ENCODE measurements at regions not wholly inside any gene's neighbourhood (a gene's known extent, or its start where the extent isn't known, plus 50 kb on each side); places are given as distances from the start of the nearest gene placed in this dataset.

GRCh38 chr9:746661-747434 lies 94.6 kb upstream of the DMRT1 start:
- peaks cover 13 to 24% of the 10 kb centered on the region in 2 experiments for H3K36me3 ChIP-seq (replicated peaks in 1 of 2; ENCODE audit: control insufficient read depth in 1 of 2, insufficient read depth in 2 of 2, low read length in 1 of 2)
- H4K20me1 ChIP-seq (ENCODE audit: insufficient read depth): no peaks in the 10 kb centered on the region
- no peaks in the 10 kb centered on the region for H3K27me3 ChIP-seq (ENCODE audit: insufficient read depth)
- no peak overlapping the region for H2AFZ ChIP-seq (ENCODE audit: low read depth)
- H3K4me3 ChIP-seq (ENCODE audit: low read depth in 2 of 2, low read length in 1 of 2): no peak overlapping the region
- no peak for DNase-seq
- 27% methylated on average over 7 of the region's 7 CpGs for WGBS (ENCODE audit: low lambda C conversion rate)
- H3K4me2 ChIP-seq: no peak overlapping the region
- H3F3A ChIP-seq (replicated peaks; ENCODE audit: insufficient read depth): peaks cover 17% of the 10 kb centered on the region
- no peak overlapping the region for H3K27ac ChIP-seq (ENCODE audit: low read depth in 2 of 2, low read length in 1 of 2)
- no peaks in the 10 kb centered on the region for H3K9me3 ChIP-seq
- TF ChIP-seq RCOR1 (IDR thresholded peaks at IDR 0.05; ENCODE audit: low read length): no peak
- no peak for TF ChIP-seq MEF2A (IDR thresholded peaks at IDR 0.05; ENCODE audit: borderline replicate concordance, low read depth)
- TF ChIP-seq YY1 (IDR thresholded peaks at IDR 0.05; ENCODE audit: low read depth): no peak
- TF ChIP-seq, protein P1, sequence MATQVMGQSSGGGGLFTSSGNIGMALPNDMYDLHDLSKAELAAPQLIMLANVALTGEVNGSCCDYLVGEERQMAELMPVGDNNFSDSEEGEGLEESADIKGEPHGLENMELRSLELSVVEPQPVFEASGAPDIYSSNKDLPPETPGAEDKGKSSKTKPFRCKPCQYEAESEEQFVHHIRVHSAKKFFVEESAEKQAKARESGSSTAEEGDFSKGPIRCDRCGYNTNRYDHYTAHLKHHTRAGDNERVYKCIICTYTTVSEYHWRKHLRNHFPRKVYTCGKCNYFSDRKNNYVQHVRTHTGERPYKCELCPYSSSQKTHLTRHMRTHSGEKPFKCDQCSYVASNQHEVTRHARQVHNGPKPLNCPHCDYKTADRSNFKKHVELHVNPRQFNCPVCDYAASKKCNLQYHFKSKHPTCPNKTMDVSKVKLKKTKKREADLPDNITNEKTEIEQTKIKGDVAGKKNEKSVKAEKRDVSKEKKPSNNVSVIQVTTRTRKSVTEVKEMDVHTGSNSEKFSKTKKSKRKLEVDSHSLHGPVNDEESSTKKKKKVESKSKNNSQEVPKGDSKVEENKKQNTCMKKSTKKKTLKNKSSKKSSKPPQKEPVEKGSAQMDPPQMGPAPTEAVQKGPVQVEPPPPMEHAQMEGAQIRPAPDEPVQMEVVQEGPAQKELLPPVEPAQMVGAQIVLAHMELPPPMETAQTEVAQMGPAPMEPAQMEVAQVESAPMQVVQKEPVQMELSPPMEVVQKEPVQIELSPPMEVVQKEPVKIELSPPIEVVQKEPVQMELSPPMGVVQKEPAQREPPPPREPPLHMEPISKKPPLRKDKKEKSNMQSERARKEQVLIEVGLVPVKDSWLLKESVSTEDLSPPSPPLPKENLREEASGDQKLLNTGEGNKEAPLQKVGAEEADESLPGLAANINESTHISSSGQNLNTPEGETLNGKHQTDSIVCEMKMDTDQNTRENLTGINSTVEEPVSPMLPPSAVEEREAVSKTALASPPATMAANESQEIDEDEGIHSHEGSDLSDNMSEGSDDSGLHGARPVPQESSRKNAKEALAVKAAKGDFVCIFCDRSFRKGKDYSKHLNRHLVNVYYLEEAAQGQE (IDR thresholded peaks at IDR 0.05; ENCODE audit: low read depth, low read length): no peak
- no peak for TF ChIP-seq RXRA (IDR thresholded peaks at IDR 0.05; ENCODE audit: borderline replicate concordance, low read depth)
- TF ChIP-seq NRF1 (IDR thresholded peaks at IDR 0.05; ENCODE audit: low read depth, low read length): no peak
- no peak for TF ChIP-seq PBX3 (IDR thresholded peaks at IDR 0.05)
- TF ChIP-seq GABPA (IDR thresholded peaks at IDR 0.05; ENCODE audit: low read depth): no peak
- no peak for TF ChIP-seq MXI1 (IDR thresholded peaks at IDR 0.05; ENCODE audit: low read depth, low read length)
- no peak for TF ChIP-seq RAD21 (IDR thresholded peaks at IDR 0.05; ENCODE audit: low read length)
- TF ChIP-seq, protein P2, sequence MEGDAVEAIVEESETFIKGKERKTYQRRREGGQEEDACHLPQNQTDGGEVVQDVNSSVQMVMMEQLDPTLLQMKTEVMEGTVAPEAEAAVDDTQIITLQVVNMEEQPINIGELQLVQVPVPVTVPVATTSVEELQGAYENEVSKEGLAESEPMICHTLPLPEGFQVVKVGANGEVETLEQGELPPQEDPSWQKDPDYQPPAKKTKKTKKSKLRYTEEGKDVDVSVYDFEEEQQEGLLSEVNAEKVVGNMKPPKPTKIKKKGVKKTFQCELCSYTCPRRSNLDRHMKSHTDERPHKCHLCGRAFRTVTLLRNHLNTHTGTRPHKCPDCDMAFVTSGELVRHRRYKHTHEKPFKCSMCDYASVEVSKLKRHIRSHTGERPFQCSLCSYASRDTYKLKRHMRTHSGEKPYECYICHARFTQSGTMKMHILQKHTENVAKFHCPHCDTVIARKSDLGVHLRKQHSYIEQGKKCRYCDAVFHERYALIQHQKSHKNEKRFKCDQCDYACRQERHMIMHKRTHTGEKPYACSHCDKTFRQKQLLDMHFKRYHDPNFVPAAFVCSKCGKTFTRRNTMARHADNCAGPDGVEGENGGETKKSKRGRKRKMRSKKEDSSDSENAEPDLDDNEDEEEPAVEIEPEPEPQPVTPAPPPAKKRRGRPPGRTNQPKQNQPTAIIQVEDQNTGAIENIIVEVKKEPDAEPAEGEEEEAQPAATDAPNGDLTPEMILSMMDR (IDR thresholded peaks at IDR 0.05): no peak
- TF ChIP-seq FOSL2 (IDR thresholded peaks at IDR 0.05; ENCODE audit: borderline replicate concordance, low read depth): no peak
- no peak for TF ChIP-seq EP300 (IDR thresholded peaks at IDR 0.05; ENCODE audit: borderline replicate concordance in 1 of 2, low read depth in 1 of 2, low read length in 1 of 2)
- no peak for TF ChIP-seq NFIC (IDR thresholded peaks at IDR 0.05; ENCODE audit: borderline replicate concordance)
- CTCF ChIA-PET: no interaction called here
- peaks cover 0 to 10% of the 10 kb centered on the region in 2 experiments; a peak in 1 of 4 replicates for H3K4me1 ChIP-seq (ENCODE audit: control insufficient read depth in 1 of 2, insufficient read depth in 2 of 2, low read depth in 1 of 2, low read length in 1 of 2)
- POLR2A ChIA-PET: no interaction called here
- no peaks in the 10 kb centered on the region; the same call in 1 of the 2 replicates for H3K79me2 ChIP-seq (ENCODE audit: insufficient read depth)
- H3K9ac ChIP-seq: no peak overlapping the region
- H3K9me2 ChIP-seq: no peaks in the 10 kb centered on the region

All from SK-N-SH (cell line).